ENCODE measurements at regions not wholly inside any gene's neighbourhood (a gene's known extent, or its start where the extent isn't known, plus 50 kb on each side); places are given as distances from the start of the nearest gene placed in this dataset.

GRCh38 chr4:60134099-60134498 lies 1066.0 kb upstream of the ADGRL3 start:
- TF ChIP-seq EZH2 (IDR thresholded peaks at IDR 0.05; ENCODE audit: insufficient read depth, low read length), result no peak
- TF ChIP-seq, protein P1, sequence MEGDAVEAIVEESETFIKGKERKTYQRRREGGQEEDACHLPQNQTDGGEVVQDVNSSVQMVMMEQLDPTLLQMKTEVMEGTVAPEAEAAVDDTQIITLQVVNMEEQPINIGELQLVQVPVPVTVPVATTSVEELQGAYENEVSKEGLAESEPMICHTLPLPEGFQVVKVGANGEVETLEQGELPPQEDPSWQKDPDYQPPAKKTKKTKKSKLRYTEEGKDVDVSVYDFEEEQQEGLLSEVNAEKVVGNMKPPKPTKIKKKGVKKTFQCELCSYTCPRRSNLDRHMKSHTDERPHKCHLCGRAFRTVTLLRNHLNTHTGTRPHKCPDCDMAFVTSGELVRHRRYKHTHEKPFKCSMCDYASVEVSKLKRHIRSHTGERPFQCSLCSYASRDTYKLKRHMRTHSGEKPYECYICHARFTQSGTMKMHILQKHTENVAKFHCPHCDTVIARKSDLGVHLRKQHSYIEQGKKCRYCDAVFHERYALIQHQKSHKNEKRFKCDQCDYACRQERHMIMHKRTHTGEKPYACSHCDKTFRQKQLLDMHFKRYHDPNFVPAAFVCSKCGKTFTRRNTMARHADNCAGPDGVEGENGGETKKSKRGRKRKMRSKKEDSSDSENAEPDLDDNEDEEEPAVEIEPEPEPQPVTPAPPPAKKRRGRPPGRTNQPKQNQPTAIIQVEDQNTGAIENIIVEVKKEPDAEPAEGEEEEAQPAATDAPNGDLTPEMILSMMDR (IDR thresholded peaks at IDR 0.05; ENCODE audit: insufficient read depth, low read depth, low read length), result no peak

Data from astrocyte (in vitro differentiated cells and primary cell).